Lung microvascular endothelial cell (primary cell): ENCODE measurements at regions not wholly inside any gene's neighbourhood (a gene's known extent, or its start where the extent isn't known, plus 50 kb on each side); places are given as distances from the start of the nearest gene placed in this dataset.

Experiments used
- DNase-seq, 2 donors: peaks; one replicate each; pipeline versions ENCODE4 v3.0.0 to v3.0.0-alpha.2; 2010; ENCODE audit warnings: low read depth in 2 of 2

DNA sequence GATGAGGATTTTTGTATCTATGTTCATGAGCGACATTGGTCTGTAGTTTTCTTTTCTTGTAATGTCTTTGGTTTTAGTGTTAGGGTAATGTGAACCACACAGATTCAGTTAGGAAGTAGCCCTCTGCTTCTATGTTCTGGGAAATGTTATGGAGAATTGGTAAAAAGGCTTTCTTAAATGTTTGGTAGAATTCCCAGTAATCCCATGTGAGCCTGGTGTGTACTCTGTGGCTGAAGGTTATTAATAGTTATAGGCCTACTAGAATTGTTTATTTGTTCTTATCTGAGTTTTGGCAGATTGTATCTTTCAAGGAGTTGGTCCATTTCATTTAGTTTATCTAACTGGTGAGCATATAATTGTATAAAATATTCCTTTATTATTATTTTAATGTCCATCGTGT is 484.6 kb upstream of the GHITM start:
- no peak for DNase-seq

DNA sequence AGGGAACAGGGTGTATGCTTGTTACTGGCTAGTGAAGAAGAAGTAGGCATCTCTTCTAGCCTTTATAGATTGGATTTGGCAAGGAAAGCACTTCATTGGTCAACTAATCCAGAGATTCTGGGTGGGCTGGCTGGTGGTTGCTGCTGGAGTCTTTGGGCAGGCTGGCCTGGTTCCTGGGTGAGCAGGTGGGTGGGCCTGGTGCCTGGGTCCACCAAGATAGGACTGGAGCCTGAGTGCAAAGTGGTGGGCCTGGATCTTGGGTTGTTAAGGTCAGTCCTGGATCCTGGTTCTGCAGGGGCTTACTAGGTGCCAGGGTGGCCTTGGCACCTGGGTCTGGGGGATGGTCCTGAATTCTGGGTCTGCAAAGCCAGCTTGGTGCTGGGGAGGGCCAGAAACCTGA is 482.4 kb upstream of the GHITM start:
- DNase-seq, result no peak

DNA sequence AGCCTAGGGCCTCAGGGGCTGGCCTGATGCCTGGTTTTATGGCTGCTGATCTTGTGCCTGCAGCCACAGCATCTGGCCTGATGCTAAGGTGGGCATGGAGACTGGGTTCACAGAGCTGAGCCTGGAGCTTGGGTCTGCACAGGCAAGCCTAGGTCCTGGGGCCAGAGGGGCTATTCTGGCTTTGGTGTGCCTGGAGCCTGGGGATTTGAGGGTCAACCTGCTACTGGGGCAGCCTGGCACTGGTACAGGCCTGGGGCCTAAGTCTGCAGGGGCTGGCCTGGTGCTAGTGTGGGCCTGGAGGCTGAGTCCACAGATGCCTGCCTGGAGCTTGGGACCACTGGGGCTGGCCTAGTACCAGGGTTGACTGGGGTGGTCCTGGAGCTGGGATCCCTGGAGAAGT is 481.8 kb upstream of the GHITM start:
- DNase-seq, result no peak

GRCh38 chr10:83663918-83664317 is 475.4 kb upstream of the GHITM start:
- no peak for DNase-seq

DNA sequence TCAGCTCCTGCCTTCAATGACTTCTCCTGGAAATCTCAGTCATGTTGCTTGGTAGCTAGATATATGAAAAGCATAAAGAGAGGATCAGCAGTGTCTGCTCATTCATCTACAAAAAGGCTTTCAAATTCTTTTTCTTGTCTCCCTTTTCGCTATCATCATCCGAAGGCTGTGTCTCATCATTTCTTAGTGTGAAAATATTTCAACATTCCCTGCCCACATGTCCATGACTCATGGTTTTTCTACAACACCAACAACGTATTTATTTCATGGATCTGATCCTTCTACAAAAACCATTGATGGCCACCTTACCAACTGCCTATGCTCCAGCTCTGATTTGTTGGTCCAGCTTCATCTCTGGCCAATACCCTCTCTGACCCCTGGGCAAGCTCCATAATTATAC is 472.5 kb upstream of the GHITM start:
- no peak for DNase-seq

DNA sequence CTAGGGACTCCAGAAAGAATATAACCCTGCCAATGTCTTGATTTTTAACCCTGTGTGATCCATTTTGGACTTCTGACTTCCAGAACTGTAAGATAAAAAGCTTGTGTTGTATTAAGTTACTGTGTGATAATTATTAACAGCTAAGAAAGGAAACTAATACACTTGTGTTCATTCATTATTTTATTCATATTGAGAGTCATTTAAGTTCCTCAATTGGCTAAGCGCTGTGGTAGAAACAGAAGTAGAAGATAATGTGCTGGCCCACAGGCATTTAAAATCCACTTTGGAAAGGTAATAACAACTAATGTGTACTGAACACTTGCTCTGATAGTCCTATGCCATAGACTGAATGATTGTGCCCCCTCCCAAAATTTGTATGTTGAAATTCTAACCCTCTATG is 471.7 kb upstream of the GHITM start:
- no peak for DNase-seq

DNA sequence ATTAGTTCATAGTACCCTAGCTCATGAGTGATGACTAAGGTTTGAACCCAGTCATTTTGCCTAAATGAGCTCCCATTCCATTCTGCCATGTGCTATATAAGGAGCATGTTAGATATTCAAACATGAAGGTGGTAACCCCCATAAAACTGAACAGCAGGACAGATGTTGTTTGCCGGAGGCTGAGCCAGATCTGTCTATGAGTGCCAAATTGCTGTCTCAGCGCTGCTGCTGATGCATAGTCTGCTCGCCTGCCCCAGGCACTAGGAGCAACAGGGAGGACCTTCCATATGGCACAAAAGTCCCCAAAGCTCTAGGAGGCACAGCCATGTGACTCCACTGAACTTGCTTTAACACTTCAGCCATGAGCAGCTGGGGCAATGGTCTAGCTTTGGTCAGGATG is 466.0 kb upstream of the GHITM start:
- no peak for DNase-seq

- peak in 1 of 2 donors; percentile 2 for DNase-seq
Observed at GRCh38 chr10:83677795-83678194, 461.5 kb upstream of the GHITM start.

- DNase-seq, result no peak
Observed at GRCh38 chr10:83678850-83679249, 460.5 kb upstream of the GHITM start.

DNA sequence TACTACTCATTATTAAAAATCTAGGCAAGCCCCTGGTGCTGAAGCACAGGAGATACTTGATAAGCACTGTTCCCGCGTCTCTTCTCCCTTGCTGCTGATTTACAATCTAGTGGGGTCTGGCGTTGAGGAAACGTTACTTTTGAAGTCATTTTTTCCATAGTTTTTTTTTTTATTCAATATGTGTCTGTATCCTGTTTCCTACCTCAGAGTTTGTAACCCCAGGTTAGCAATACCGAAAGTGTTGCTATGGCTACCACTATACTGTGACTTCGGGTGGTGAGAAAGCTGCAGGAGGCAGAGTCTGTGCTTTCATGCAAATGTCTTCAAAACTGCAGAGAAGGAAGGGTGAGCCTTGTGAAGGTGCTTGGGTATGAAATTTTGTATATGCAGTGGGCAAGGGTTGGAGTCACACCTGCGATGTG is 458.8 kb upstream of the GHITM start:
- DNase-seq, result peak in 1 of 2 donors; percentile 22

DNA sequence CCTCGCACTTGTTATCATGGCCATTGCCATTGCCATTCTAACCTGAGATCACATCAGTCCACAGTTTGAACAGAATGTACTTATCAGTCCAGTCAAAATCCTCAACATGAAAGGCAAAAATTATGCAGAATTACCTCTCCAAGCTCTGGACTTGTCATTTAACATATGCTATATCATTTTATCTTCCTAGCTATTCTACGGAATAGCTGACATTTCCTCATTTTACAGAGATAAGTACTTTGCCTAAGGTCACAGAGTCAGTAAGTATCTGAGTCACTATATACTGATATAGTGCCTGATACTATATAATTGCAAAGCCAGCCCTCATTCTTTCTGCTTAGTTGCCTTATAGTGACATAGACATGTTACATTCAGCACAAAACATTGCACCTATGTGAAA is 456.9 kb upstream of the GHITM start:
- no peak for DNase-seq

DNA sequence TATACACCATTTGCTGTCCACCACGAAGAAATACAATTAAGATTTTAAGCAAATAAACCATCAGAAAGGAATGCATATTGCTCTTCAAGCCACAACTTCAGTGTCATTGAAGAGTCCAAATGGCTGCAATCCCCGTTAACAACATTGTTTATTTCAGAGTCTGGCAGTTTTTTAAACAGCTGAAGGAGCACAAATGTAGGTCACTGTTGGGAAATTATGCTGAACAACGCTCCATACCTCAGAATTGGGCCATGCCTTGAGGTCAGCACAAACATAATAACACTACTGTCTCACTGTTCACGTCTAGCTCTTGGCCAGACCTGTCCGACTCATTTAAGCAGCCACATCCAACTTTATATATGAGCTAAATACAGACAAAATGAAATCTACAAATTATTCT is 453.9 kb upstream of the GHITM start:
- DNase-seq, result no peak

DNA sequence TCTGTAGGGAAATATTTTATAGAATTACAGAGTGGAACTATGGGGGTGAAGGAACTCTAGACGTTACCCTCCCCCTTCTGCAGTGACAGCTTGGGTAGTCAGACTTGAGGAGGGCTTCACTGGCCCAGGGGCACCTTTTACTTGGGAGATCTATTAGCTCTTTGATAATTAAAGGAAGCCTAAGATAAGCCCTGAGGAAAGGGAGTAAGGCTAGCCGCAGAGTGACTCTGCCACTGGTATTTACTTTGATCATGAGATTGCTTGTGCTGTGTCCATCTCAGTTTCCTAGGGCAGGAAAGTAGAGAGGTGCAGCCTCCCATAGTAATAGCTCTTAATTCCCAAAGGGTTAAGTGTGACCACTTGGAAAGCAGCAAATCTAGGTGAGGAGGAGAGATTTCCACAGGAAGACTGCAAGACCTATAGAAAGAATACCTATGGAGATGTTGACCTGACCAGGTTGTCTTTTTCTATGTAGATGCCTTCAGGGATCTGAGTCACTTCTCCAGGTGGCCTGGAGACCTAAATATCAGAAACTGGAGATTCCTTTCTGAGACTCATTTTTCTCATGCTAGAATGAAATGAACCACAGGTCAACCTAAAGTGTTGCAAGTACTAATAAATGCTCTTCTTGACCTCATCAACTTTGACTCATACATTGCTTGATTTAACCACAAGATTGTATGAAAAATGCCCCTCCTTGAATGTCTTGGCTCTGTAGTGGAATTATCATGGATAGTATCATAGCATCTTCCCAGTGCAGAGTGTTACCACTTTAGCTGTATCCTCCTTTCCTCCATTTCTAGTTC is 447.3 kb upstream of the GHITM start:
- DNase-seq, result no peak

- no peak for DNase-seq
Observed at GRCh38 chr10:83698899-83699298, 440.4 kb upstream of the GHITM start.

DNA sequence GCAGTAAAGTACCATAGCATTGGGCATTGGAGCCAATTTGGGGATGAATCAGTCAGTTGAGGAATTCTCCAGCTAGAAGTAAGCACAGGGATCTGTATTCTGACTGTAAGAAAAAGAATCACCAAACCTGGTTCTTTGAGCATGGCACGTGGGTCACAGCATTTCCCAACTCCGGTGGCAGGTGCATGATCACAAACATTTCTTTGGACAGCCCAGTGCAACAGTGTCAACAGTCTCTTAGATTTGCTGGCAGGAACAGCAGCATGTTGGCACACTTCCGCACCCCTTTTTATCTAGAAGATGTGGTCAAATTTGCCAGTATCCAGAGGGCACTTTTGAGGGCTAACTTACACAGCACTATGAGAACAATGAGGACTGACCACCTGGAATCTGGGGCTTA is 437.5 kb upstream of the GHITM start:
- no peak for DNase-seq

DNA sequence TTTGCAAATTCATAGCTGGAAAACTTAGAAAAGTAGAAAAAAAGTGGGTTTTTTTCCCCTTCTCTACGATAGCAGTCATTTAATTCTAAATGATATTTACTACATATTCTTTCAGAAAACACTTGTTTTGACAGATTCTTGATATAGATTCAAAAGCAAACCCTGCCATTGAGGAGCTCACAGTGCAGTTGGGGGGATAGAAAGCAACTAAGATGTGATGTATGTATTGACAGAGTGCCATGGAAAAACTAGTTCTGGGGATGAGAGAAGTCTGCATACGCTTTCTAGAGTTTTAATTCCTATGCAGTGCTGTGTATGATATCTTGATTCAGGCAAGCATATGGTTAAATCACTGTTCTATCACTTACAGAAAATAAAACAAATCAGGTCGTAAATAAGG is 436.6 kb upstream of the GHITM start:
- no peak for DNase-seq

GRCh38 chr10:83706120-83706519 is 433.2 kb upstream of the GHITM start:
- DNase-seq, result no peak

DNA sequence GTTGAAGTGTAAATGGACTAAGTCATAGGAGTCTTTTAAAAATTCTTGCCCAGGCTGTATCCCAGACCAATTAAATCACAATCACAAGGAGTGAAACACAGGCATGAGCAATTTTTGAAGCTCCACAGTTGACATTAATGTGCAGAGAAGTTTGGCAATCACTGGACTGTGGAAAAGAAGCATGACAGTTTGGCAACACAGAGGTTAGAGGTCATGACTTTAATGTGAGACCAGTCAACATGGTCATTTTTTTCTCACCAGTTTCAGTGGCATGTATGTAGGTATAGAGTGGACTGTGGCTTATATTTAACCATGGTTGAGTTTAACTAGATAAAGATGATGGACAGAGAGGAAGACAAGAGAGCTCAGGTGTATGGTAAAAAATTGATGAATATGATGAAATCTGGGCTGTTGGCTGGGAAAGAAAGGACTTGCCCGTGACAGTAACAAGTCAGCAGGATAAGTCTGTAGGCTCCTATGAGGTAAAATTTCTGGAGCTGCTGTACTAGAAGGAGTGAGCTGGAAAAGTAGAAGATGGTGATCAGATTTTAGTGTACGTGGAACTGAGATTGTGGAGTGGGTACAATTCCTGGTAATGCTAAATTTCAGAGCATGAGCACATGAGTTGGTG is 432.2 kb upstream of the GHITM start:
- DNase-seq, result no peak

DNA sequence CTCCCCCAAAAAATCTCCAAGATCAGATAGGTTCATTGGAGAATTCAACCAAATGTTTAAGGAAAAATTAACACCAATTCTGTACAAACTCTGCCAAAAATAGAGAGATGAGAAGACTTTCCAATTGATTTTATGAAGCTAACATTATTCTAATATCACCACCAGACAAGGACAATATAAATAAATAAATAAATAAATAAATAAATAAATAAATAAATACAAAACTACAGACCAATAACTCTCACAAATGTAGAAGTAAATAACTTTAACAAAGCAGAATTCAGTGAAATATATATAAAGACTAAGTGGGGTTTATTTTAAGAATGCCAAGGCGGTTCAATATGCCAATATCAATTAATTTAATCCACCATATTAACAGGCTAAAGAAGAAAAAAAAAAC is 425.9 kb upstream of the GHITM start:
- no peak for DNase-seq

DNA sequence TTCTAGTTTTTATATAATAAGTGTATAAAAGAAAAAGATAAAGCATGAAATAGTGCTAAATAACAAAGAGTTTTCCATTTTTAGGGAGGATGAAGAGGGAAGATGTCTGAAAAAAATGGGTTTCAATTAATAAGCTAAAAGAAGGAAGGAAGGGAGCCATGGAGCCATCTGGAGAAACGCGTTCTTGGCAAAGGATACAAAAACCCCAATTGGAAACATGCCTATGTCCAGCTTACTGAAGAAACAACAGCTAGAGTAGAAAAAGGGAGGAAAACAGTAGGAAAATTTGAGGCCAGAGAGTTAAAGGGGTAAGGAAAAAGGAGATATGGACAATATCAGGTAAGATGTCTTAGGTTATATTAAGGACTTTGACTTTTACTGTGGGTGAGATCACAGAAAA is 416.2 kb upstream of the GHITM start:
- DNase-seq, result no peak

GRCh38 chr10:83724471-83725241 is 414.7 kb upstream of the GHITM start:
- DNase-seq, result peak; percentile 19 to 73

GRCh38 chr10:83725567-83725966 is 413.7 kb upstream of the GHITM start:
- DNase-seq, result peak; percentile 11 to 16

DNA sequence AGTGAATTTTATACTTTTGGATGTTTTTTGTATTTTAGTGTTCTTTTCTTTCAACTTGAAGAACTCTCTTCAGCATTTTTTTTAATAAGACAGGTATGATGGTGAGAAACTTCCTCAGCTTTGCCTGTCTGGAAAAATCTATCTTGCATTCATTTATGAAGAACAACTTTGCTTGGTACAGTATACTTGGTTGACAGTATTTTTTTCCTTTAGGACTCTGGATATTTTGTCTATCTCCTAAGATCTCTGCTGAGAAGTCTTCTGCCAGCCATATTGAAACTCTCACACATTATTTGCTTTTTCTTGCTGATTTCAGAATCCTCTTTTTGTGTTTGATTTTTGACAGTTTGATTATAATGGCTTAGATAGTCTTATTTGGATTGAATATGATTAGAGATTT is 405.0 kb upstream of the GHITM start:
- DNase-seq, result no peak
